Activated CD4-positive, alpha-beta T cell treated with anti-CD3 and anti-CD28 coated beads, Interleukin-2, amount 50 U/mL, for 16 hours (primary cell): ENCODE measurements at regions not wholly inside any gene's neighbourhood (a gene's known extent, or its start where the extent isn't known, plus 50 kb on each side); places are given as distances from the start of the nearest gene placed in this dataset.
A peak's percentile ranks its signal among the peaks of the same experiment; 100 is the strongest.
"Not testable (repeated sequence)": the region's sequence is repeated elsewhere in the genome, so short reads cannot be mapped to it uniquely, and the experiment has no call there.

Experiments used
- DNase-seq: peaks from one replicate; pipeline ENCODE4 v3.0.0-alpha.2; 2020

GRCh38 chr7:20083781-20084180 is 133.4 kb downstream of the MACC1 start:
- no peak for DNase-seq

- no peak for DNase-seq
These were observed 138.1 kb downstream of the MACC1 start for GRCh38 chr7:20079080-20079479.

GRCh38 chr7:20076835-20077234 is 140.3 kb downstream of the MACC1 start:
- DNase-seq, result no peak

GRCh38 chr7:20075992-20076820 is 141.0 kb downstream of the MACC1 start:
- DNase-seq, result no peak

- DNase-seq, result no peak
These were observed 141.7 kb downstream of the MACC1 start for GRCh38 chr7:20075440-20075839.

GRCh38 chr7:20068004-20068403 is 149.2 kb downstream of the MACC1 start:
- not testable (repeated sequence) for DNase-seq

- DNase-seq, result peak; percentile 7
These were observed 152.0 kb downstream of the MACC1 start for GRCh38 chr7:20064974-20065862.

GRCh38 chr7:20064181-20064970 is 152.8 kb downstream of the MACC1 start:
- DNase-seq, result no peak

- DNase-seq, result no peak
These were observed 153.5 kb downstream of the MACC1 start for GRCh38 chr7:20063644-20064043.

GRCh38 chr7:20062932-20063331 is 154.3 kb downstream of the MACC1 start:
- DNase-seq, result no peak

GRCh38 chr7:20053334-20054104 is 163.7 kb downstream of the MACC1 start:
- no peak for DNase-seq

GRCh38 chr7:20050241-20050966 is 166.8 kb downstream of the MACC1 start:
- DNase-seq, result no peak

- DNase-seq, result no peak
These were observed 178.5 kb downstream of the MACC1 start for GRCh38 chr7:20038676-20039075.

GRCh38 chr7:20035279-20035875 is 181.8 kb downstream of the MACC1 start:
- DNase-seq, result no peak

- DNase-seq, result no peak
These were observed 183.4 kb downstream of the MACC1 start for GRCh38 chr7:20033621-20034400.

GRCh38 chr7:20032741-20033140 is 184.4 kb downstream of the MACC1 start:
- no peak for DNase-seq

- DNase-seq, result no peak
These were observed 186.2 kb downstream of the MACC1 start for GRCh38 chr7:20030915-20031362.

GRCh38 chr7:20030417-20030816 is 186.8 kb downstream of the MACC1 start:
- no peak for DNase-seq

GRCh38 chr7:20026762-20027161 is 190.4 kb downstream of the MACC1 start:
- no peak for DNase-seq

GRCh38 chr7:20021831-20022230 is 195.4 kb downstream of the MACC1 start:
- DNase-seq, result no peak
